Sigmoid colon (tissue), 4 donors: ENCODE measurements at regions not wholly inside any gene's neighbourhood (a gene's known extent, or its start where the extent isn't known, plus 50 kb on each side); places are given as distances from the start of the nearest gene placed in this dataset.

Experiments used
- EP300 ChIP-seq, 4 donors: sonication (generic); formaldehyde crosslinking; IDR thresholded peaks; one replicate each; pipeline ENCODE4 v1.6.1; 2017; ENCODE audit warnings: antibody characterized with exemption in 4 of 4
- POLR2A ChIP-seq, 2 donors: fragments of 450-650 bp; IDR thresholded peaks; one replicate each; pipeline ENCODE4 v1.6.1; 2016; ENCODE audit warnings: antibody characterized with exemption in 2 of 2, mild to moderate bottlenecking in 2 of 2, moderate library complexity in 2 of 2
- TF ChIP-seq, protein P1 (sequence below), 4 experiments: fragments of 450-650 bp in 3 of 4; fragments of 200-600 bp in 1 of 4; IDR thresholded peaks; one replicate each; pipeline ENCODE4 v1.5.1; 2016 to 2019; ENCODE audit warnings: antibody characterized with exemption in 4 of 4, mild to moderate bottlenecking in 3 of 4, moderate library complexity in 2 of 4

DNA sequence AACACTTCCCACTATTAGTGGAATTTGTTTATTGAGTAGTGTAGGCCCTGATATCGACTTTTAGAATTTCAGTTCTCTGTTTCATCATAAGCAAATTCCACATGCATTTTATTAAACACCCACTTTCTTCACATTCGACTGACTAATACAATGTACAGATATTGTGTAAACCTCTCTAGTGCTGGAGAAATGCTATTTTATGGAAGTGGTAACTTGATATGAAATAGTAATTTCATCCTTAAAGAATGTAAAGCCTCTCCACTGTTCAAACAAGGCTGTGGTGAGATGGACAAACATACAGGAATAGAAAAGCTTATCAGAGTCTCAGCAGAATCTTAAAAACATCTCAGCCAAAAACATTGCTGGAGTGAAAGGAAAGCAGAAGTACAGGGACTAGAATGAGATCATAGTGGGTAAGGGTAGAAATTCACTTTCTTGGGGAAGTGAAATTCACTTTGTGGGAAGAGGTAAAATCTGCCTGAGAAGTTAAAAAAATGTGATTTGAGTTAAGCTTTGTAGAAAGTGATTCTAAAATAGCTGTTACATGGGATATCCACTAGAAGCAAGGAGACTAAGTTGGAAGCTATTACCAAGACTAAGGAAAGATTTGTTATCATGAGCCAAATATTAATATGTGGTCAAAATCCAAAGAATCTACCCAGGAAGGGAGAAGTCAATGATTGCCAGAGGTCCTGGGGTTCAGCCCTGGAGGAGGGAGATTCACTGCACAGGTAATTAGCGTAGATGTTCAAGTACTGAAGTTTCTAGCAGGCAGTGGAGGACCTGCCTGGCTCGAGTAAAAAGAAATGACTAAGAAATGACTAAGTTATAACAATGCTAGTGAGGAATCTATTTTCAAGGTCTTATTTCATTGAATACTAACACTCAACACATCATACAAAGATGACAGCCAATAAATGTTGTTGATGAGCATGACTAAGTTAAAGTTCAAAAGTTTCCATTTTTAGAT lies 398.3 kb upstream of the FAM47C start:
- TF ChIP-seq, protein P1, sequence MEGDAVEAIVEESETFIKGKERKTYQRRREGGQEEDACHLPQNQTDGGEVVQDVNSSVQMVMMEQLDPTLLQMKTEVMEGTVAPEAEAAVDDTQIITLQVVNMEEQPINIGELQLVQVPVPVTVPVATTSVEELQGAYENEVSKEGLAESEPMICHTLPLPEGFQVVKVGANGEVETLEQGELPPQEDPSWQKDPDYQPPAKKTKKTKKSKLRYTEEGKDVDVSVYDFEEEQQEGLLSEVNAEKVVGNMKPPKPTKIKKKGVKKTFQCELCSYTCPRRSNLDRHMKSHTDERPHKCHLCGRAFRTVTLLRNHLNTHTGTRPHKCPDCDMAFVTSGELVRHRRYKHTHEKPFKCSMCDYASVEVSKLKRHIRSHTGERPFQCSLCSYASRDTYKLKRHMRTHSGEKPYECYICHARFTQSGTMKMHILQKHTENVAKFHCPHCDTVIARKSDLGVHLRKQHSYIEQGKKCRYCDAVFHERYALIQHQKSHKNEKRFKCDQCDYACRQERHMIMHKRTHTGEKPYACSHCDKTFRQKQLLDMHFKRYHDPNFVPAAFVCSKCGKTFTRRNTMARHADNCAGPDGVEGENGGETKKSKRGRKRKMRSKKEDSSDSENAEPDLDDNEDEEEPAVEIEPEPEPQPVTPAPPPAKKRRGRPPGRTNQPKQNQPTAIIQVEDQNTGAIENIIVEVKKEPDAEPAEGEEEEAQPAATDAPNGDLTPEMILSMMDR (IDR thresholded peaks at IDR 0.05), result no peak
- no peak for TF ChIP-seq EP300 (IDR thresholded peaks at IDR 0.05)
- no peak for TF ChIP-seq POLR2A (IDR thresholded peaks at IDR 0.05)
